T-cell (primary cell): ENCODE measurements at regions not wholly inside any gene's neighbourhood (a gene's known extent, or its start where the extent isn't known, plus 50 kb on each side); places are given as distances from the start of the nearest gene placed in this dataset.

Source experiments
- ATAC-seq, 4 experiments: fragments of 200-7000 bp in 3 of 4; fragments of 150-1000 bp in 1 of 4; cut with Tn5 transposase; replicated peaks in 1 of 4; 1 replicate in 3 of 4; 2 replicates in 1 of 4; pipeline ENCODE4 v1.10.0; 2021; ENCODE audit warnings: moderate library complexity in 3 of 4, mild to moderate bottlenecking in 2 of 4, moderate number of reproducible peaks in 1 of 4
- CTCF ChIA-PET, 2 donors: fragments of 300-600 bp; sonication (Branson Sonifier 250); formaldehyde crosslinking; loops; one replicate each; lab custom pipeline; 2022; ENCODE audit warnings: antibody characterized with exemption in 2 of 2; lab: Charles Lee
- POLR2A ChIA-PET, 2 donors: fragments of 300-600 bp; sonication (Branson Sonifier 250); formaldehyde crosslinking; loops; one replicate each; lab custom pipeline; 2022; ENCODE audit warnings: antibody characterized with exemption in 2 of 2; lab: Charles Lee
- DNase-seq, 35 experiments: peaks; one replicate each; pipeline versions ENCODE4 v3.0.0 to v3.0.0-alpha.2; 2013 to 2023
- H3K27ac ChIP-seq: one replicate; pipeline ENCODE4 v1.5.1; 2013; ENCODE audit warnings: low read length
- H3K27me3 ChIP-seq, 2 experiments: replicated peaks in 1 of 2; 1 replicate in 1 of 2; 2 replicates in 1 of 2; pipeline versions ENCODE4 v1.6.1 to v1.7.0; 2013; ENCODE audit warnings: low read length in 1 of 2, mixed read lengths in 1 of 2; ENCODE audit not compliant: control insufficient read depth in 2 of 2, insufficient read depth in 2 of 2; ENCODE audit errors: extremely low read depth in 1 of 2
- H3K36me3 ChIP-seq, 2 donors: 1 replicate in 1 of 2; 2 replicates in 1 of 2; pipeline versions ENCODE4 v1.6.1 to v1.7.0; 2013; ENCODE audit warnings: low read length in 1 of 2; ENCODE audit not compliant: control insufficient read depth in 2 of 2, insufficient read depth in 1 of 2; ENCODE audit errors: extremely low read depth in 1 of 2
- H3K4me1 ChIP-seq, 2 experiments: 1 replicate in 1 of 2; 2 replicates in 1 of 2; pipeline versions ENCODE4 v1.6.1 to v1.7.0; 2013; ENCODE audit warnings: low read length in 2 of 2, mixed read lengths in 1 of 2; ENCODE audit not compliant: insufficient read depth in 2 of 2, control insufficient read depth in 1 of 2; ENCODE audit errors: extremely low read depth in 1 of 2
- H3K4me3 ChIP-seq, 2 donors: 1 replicate in 1 of 2; 2 replicates in 1 of 2; pipeline versions ENCODE4 v1.5.1 to v1.7.0; 2013; ENCODE audit warnings: mild to moderate bottlenecking in 2 of 2, low read length in 1 of 2, moderate library complexity in 1 of 2; ENCODE audit not compliant: control insufficient read depth in 1 of 2; ENCODE audit errors: extremely low read depth in 1 of 2
- H3K9me3 ChIP-seq: 2 replicates; pipeline ENCODE4 v1.7.0; 2013
- H3K27ac Mint-ChIP-seq, 2 donors: one replicate each; pipeline ENCODE4 v1.8.0; 2020 to 2021; ENCODE audit warnings: mild to moderate bottlenecking in 2 of 2, mixed read lengths in 2 of 2
- H3K27me3 Mint-ChIP-seq, 2 donors: one replicate each; pipeline ENCODE4 v1.8.0; 2021 to 2022; ENCODE audit warnings: mixed read lengths in 2 of 2
- H3K36me3 Mint-ChIP-seq: one replicate; pipeline ENCODE4 v1.8.0; 2021; ENCODE audit warnings: mixed read lengths
- H3K4me1 Mint-ChIP-seq, 3 donors: one replicate each; pipeline ENCODE4 v1.8.0; 2020 to 2022; ENCODE audit warnings: mixed read lengths in 3 of 3, mild to moderate bottlenecking in 1 of 3
- H3K4me3 Mint-ChIP-seq, 3 donors: one replicate each; pipeline ENCODE4 v1.8.0; 2020 to 2022; ENCODE audit warnings: mild to moderate bottlenecking in 3 of 3, mixed read lengths in 3 of 3, moderate library complexity in 3 of 3
- H3K9me3 Mint-ChIP-seq, 3 donors: one replicate each; pipeline ENCODE4 v1.8.0; 2020 to 2022; ENCODE audit warnings: mixed read lengths in 3 of 3
- WGBS: methylation state at CpG from one replicate; pipeline ENCODE4 v1.1.5; 2013; ENCODE audit warnings: missing lambda C conversion rate; ENCODE audit not compliant: insufficient coverage; 5-methylcytosine and 5-hydroxymethylcytosine counted together

DNA sequence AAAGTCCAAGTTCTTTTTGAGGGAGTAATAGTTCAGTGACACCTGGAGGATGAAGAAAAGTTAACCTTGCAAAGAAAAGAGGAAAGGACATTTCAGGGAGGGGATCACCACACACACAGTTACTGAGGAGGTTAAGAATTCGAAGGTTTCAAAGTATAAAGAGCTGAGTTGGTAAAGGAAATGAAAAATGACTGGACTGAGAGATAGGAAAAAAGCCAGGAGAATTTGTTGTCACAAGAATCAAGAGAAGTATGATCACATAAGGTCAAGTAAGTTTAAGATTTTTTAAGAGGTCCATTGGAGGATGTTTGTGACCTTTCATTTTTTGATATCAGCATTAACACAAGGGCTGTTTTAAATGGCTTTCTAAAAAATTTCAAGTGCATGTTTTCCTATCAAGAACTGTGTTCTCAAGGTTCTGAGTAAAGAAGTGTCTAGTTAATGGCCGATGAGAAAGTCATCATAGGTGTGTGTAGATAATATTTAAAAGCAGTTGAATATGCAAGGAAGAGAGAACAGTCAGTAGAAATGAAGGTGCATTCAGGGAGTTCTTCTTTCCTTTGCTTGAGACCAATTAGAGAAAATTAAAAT, 189.2 kb upstream of the RBMS3 start:
- DNase-seq = no peak
- H3K4me3 ChIP-seq = no peak overlapping the region
- Mint-ChIP-seq H3K27ac (no peak overlapping the region), H3K4me3 (no peak overlapping the region), H3K4me1 (no peaks in the 10 kb centered on the region), H3K9me3 (peaks cover 8 to 24% (median 9%) of the 10 kb centered on the region in 3 donors), H3K27me3 (no peaks in the 10 kb centered on the region), H3K36me3 (no peaks in the 10 kb centered on the region)
- H3K9me3 ChIP-seq = no peaks in the 10 kb centered on the region
- H3K4me1 ChIP-seq = no peaks in the 10 kb centered on the region
- H3K36me3 ChIP-seq = no peaks in the 10 kb centered on the region
- H3K27me3 ChIP-seq = no peaks in the 10 kb centered on the region
- no peak for ATAC-seq
- POLR2A ChIA-PET = no interaction called here
- CTCF ChIA-PET = no interaction called here
- no peak overlapping the region for H3K27ac ChIP-seq
- 63% methylated on average over 2 of the region's 2 CpGs for WGBS

DNA sequence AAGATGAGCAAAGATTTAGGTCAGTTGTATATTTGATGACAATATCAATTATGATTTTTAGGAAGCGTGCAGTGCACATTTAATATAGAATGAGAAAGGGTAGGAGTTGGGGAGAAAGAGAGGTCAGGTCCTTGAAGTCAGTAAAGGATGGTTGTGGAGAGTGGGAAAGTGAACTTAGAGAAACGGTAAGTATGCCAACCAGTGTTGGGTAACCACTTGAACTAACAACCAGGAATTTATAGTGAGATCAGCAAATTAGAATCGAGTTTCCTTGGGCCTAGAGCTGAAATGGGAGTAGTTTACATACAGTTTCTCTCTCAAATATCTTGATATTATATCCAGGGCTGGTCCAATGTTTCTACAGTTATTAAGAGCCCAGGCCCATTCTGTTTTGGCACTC, 188.5 kb upstream of the RBMS3 start:
- DNase-seq (no peak), ATAC-seq (no peak)
- Histone ChIP-seq H3K4me3 (no peak overlapping the region), H3K27ac (no peak overlapping the region), H3K27me3 (no peaks in the 10 kb centered on the region), H3K9me3 (no peaks in the 10 kb centered on the region), H3K36me3 (no peaks in the 10 kb centered on the region), H3K4me1 (no peaks in the 10 kb centered on the region)
- 0% methylated on average over 1 of the region's 3 CpGs for WGBS
- Mint-ChIP-seq H3K4me1 (no peaks in the 10 kb centered on the region), H3K27ac (no peak overlapping the region), H3K36me3 (no peaks in the 10 kb centered on the region), H3K9me3 (peaks cover 11 to 30% (median 16%) of the 10 kb centered on the region in 3 donors), H3K4me3 (no peak overlapping the region), H3K27me3 (no peaks in the 10 kb centered on the region)
- POLR2A ChIA-PET = no interaction called here
- CTCF ChIA-PET = no interaction called here

GRCh38 chr3:29099296-29099695, 181.6 kb upstream of the RBMS3 start:
- H3K4me3 Mint-ChIP-seq = no peak overlapping the region
- Histone ChIP-seq H3K27ac (no peak overlapping the region), H3K4me1 (no peaks in the 10 kb centered on the region), H3K36me3 (no peaks in the 10 kb centered on the region), H3K4me3 (no peak overlapping the region), H3K27me3 (no peaks in the 10 kb centered on the region), H3K9me3 (no peaks in the 10 kb centered on the region)
- H3K27me3 Mint-ChIP-seq = no peaks in the 10 kb centered on the region
- peaks cover 18 to 27% (median 18%) of the 10 kb centered on the region in 3 donors for H3K9me3 Mint-ChIP-seq
- ChIA-PET POLR2A (no interaction called here), CTCF (no interaction called here)
- H3K27ac Mint-ChIP-seq = no peak overlapping the region
- DNase-seq (no peak), ATAC-seq (no peak)
- H3K36me3 Mint-ChIP-seq = no peaks in the 10 kb centered on the region
- 60% methylated on average over 1 of the region's 3 CpGs for WGBS
- H3K4me1 Mint-ChIP-seq = no peaks in the 10 kb centered on the region

DNA sequence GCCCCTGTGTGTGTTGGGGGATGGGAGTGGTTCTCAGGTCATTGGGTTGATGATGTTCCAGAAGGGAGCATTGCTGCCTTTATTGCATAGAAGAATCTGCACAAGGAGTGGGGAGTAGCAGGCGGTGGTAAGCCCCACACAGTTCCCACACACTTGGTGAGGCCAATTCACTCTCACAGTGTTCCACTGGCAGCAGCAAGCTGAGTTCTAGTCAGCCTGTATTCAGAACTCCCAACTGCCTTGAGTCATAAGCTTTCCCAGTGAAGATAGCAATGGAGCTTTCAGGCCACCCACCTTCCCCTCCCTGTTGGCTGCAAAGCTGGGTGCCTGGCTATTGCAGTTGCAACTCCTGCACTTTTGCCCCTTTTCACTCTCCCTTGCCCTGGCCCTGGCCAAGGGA, 181.1 kb upstream of the RBMS3 start:
- Mint-ChIP-seq H3K4me1 (no peaks in the 10 kb centered on the region), H3K36me3 (no peaks in the 10 kb centered on the region)
- CTCF ChIA-PET = no interaction called here

GRCh38 chr3:29100292-29100691, 180.6 kb upstream of the RBMS3 start:
- Mint-ChIP-seq H3K9me3 (peaks cover 16 to 23% (median 18%) of the 10 kb centered on the region in 3 donors), H3K27me3 (no peaks in the 10 kb centered on the region), H3K36me3 (no peaks in the 10 kb centered on the region), H3K4me1 (no peaks in the 10 kb centered on the region), H3K4me3 (no peak overlapping the region), H3K27ac (no peak overlapping the region)
- no peak for ATAC-seq
- no peak overlapping the region for H3K4me3 ChIP-seq
- ChIA-PET POLR2A (no interaction called here), CTCF (no interaction called here)
- no peaks in the 10 kb centered on the region for H3K36me3 ChIP-seq
- no peak for DNase-seq
- no peaks in the 10 kb centered on the region for H3K27me3 ChIP-seq
- H3K27ac ChIP-seq = no peak overlapping the region
- H3K9me3 ChIP-seq = no peaks in the 10 kb centered on the region
- no peaks in the 10 kb centered on the region for H3K4me1 ChIP-seq
- no CpG with 5 or more reads among the region's 3 CpGs for WGBS

More for the DNA sequence above, 181.1 kb upstream of the RBMS3 start:
- Mint-ChIP-seq H3K27me3 (no peaks in the 10 kb centered on the region), H3K9me3 (peaks cover 18 to 23% (median 18%) of the 10 kb centered on the region in 3 donors), H3K27ac (no peak overlapping the region), H3K4me3 (no peak overlapping the region)
- POLR2A ChIA-PET = no interaction called here
- WGBS = no CpG with 5 or more reads among the region's 1 CpG
- no peaks in the 10 kb centered on the region for H3K4me1 ChIP-seq
- ATAC-seq (no peak), DNase-seq (no peak)
- H3K4me3 ChIP-seq = no peak overlapping the region
- no peaks in the 10 kb centered on the region for H3K9me3 ChIP-seq
- H3K27ac ChIP-seq = no peak overlapping the region
- no peaks in the 10 kb centered on the region for H3K36me3 ChIP-seq
- H3K27me3 ChIP-seq = no peaks in the 10 kb centered on the region

DNA sequence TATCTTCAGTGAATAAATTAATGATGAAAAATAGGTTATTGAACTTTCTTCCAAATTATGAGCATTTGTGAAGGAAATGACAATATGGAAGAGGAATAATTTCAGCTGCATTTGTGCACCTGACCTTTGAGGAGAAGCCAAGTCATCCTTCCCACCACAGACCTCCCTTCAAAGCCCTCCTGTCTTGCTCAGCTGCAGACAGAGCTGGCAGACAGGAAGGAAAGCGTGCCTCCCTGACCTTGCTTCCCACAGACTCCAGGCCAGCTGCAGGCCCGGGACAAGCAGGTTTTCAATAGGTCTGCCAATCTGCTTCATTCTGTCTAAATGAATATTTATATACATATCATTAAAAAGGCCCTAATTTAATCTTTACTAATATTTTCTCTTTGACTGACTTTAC, 152.9 kb upstream of the RBMS3 start:
- no peaks in the 10 kb centered on the region for H3K27me3 Mint-ChIP-seq
- Histone ChIP-seq H3K4me1 (no peaks in the 10 kb centered on the region), H3K27ac (no peak overlapping the region), H3K36me3 (no peaks in the 10 kb centered on the region), H3K4me3 (no peak overlapping the region), H3K9me3 (no peaks in the 10 kb centered on the region), H3K27me3 (no peaks in the 10 kb centered on the region)
- H3K9me3 Mint-ChIP-seq = peaks cover 0 to 6% (median 5%) of the 10 kb centered on the region in 3 donors
- H3K27ac Mint-ChIP-seq = no peak overlapping the region
- ATAC-seq (no peak), DNase-seq (no peak)
- H3K4me3 Mint-ChIP-seq = no peak overlapping the region
- ChIA-PET CTCF (no interaction called here), POLR2A (no interaction called here)
- no peaks in the 10 kb centered on the region for H3K4me1 Mint-ChIP-seq
- no peaks in the 10 kb centered on the region for H3K36me3 Mint-ChIP-seq
- no CpG with 5 or more reads among the region's 2 CpGs for WGBS

GRCh38 chr3:29137601-29138000, 143.3 kb upstream of the RBMS3 start:
- Mint-ChIP-seq H3K27ac (no peak overlapping the region), H3K36me3 (no peaks in the 10 kb centered on the region), H3K4me1 (peaks cover 0 to 4% (median 0%) of the 10 kb centered on the region in 3 donors), H3K27me3 (peaks cover 0 to 4% of the 10 kb centered on the region in 2 donors), H3K9me3 (no peaks in the 10 kb centered on the region), H3K4me3 (no peak overlapping the region)
- WGBS = 20% methylated on average over 1 of the region's 1 CpG
- H3K9me3 ChIP-seq = no peaks in the 10 kb centered on the region
- peaks cover 0 to 12% of the 10 kb centered on the region in 2 experiments for H3K4me1 ChIP-seq
- DNase-seq (no peak), ATAC-seq (no peak)
- H3K36me3 ChIP-seq = no peaks in the 10 kb centered on the region
- no peaks in the 10 kb centered on the region for H3K27me3 ChIP-seq
- H3K27ac ChIP-seq = no peak overlapping the region
- ChIA-PET CTCF (no interaction called here), POLR2A (no interaction called here)
- H3K4me3 ChIP-seq = no peak overlapping the region
